K562 (cell line): ENCODE measurements at regions not wholly inside any gene's neighbourhood (a gene's known extent, or its start where the extent isn't known, plus 50 kb on each side); places are given as distances from the start of the nearest gene placed in this dataset.

ENCODE experiments used
- BCL6 ChIP-seq: fragments of 250-450 bp; sonication (Bioruptor Pico); IDR thresholded peaks from 2 replicates; pipeline ENCODE4 v1.4.0; 2020
- C11orf30 ChIP-seq: fragments of 450-650 bp; IDR thresholded peaks from 2 replicates; pipeline ENCODE4 v1.6.1; 2016; ENCODE audit warnings: low read depth, mild to moderate bottlenecking
- E2F3 ChIP-seq: fragments of 250-450 bp; sonication (Bioruptor Pico); IDR thresholded peaks from 2 replicates; pipeline ENCODE4 v1.4.0; 2020; ENCODE audit warnings: mild to moderate bottlenecking
- HNRNPUL1 ChIP-seq: fragments of 200-400 bp; formaldehyde crosslinking; IDR thresholded peaks from 2 replicates; pipeline ENCODE4 v1.6.1; 2017; ENCODE audit warnings: low read length
- RBM22 ChIP-seq: fragments of 200-400 bp; formaldehyde crosslinking; IDR thresholded peaks from 2 replicates; pipeline ENCODE4 v1.6.1; 2018; ENCODE audit warnings: low read length, low read depth; ENCODE audit not compliant: poor library complexity, severe bottlenecking
- TARDBP ChIP-seq: fragments of 450-650 bp; IDR thresholded peaks from 2 replicates; pipeline ENCODE4 v1.6.1; 2016
- TOE1 ChIP-seq, 2 experiments: fragments of 450-650 bp in 1 of 2; sonication (generic) in 1 of 2; formaldehyde crosslinking in 1 of 2; IDR thresholded peaks; 2 replicates each; pipeline versions ENCODE4 v1.7.1 to v1.8.0; 2016 to 2022; ENCODE audit warnings: borderline replicate concordance in 2 of 2, mild to moderate bottlenecking in 2 of 2, antibody characterized with exemption in 1 of 2, inconsistent platforms in 1 of 2, low read depth in 1 of 2, missing genetic modification reagents in 1 of 2, moderate library complexity in 1 of 2
- WHSC1 ChIP-seq: IDR thresholded peaks from one replicate; pipeline ENCODE4 v1.6.1; 2012; ENCODE audit warnings: low read length, control low read depth, inconsistent platforms
- ZKSCAN1 ChIP-seq: fragments of 150-350 bp; IDR thresholded peaks from 2 replicates; pipeline ENCODE4 v1.6.1; 2016; ENCODE audit warnings: low read depth, low read length
- TF ChIP-seq, protein P1 (sequence below): fragments of 250-450 bp; sonication (Bioruptor Pico); IDR thresholded peaks from 2 replicates; pipeline ENCODE4 v1.8.0; 2021; ENCODE audit warnings: borderline replicate concordance, mild to moderate bottlenecking, moderate library complexity; ENCODE audit not compliant: poor library complexity, severe bottlenecking
- TF ChIP-seq, protein P2 (sequence below): fragments of 450-650 bp; formaldehyde crosslinking; IDR thresholded peaks from 2 replicates; pipeline ENCODE4 v1.4.0; 2020; ENCODE audit warnings: mild to moderate bottlenecking
- TF ChIP-seq, protein P3 (sequence below): fragments of 450-650 bp; IDR thresholded peaks from 2 replicates; pipeline ENCODE4 v1.6.1; 2018; ENCODE audit not compliant: partially characterized antibody
- TF ChIP-seq, protein P4 (sequence below): sonication (generic); formaldehyde crosslinking; IDR thresholded peaks from 2 replicates; pipeline ENCODE4 v1.9.0; 2022; ENCODE audit warnings: mild to moderate bottlenecking, missing genetic modification reagents

DNA sequence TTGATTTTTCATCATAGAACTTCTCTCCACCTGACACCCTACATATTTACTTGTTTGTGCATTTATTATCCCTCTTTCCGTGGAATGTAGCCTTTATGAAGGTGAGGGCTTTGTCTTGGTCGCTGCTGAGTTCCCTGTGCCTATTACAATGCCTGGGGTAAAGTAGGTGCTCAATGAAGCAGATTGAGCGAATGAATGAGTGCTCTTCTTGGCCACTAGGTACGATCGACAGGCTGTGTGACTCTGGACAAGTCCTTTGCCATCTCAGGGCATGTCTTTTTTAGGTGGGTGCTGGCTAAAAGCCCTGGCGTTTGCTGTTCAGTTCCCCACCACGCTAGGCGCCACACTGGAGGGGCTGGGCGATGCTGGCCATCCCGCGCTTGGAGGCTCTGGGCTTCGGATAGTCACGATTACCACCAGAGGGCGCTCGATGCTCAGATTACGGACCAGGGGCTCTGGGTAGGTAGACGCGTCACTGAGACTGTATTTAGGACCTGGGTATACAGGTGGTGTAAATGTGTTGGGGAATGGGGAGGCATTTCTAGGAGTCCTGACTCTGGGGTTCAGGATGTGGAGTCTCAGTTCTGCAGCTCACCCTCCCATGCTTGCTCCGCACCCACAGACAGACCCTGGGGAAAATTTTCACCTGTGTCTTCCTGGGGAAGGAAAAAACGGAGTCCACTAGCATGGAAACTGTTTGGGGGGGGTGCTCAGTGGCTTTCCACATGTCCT, 71.0 kb upstream of the CSF3R start (continued):
- TF ChIP-seq, protein P1, sequence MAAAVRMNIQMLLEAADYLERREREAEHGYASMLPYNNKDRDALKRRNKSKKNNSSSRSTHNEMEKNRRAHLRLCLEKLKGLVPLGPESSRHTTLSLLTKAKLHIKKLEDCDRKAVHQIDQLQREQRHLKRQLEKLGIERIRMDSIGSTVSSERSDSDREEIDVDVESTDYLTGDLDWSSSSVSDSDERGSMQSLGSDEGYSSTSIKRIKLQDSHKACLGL (CRISPR knock-in tag) = no peak
- TF ChIP-seq, protein P2, sequence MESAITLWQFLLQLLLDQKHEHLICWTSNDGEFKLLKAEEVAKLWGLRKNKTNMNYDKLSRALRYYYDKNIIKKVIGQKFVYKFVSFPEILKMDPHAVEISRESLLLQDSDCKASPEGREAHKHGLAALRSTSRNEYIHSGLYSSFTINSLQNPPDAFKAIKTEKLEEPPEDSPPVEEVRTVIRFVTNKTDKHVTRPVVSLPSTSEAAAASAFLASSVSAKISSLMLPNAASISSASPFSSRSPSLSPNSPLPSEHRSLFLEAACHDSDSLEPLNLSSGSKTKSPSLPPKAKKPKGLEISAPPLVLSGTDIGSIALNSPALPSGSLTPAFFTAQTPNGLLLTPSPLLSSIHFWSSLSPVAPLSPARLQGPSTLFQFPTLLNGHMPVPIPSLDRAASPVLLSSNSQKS (CRISPR knock-in tag) = no peak
- TF ChIP-seq E2F3 = 0 out of 2 replicates have a peak, but pooled peaks have one; percentile 39
- no peak for TF ChIP-seq HNRNPUL1
- TF ChIP-seq TARDBP = 0 out of 2 replicates have a peak, but pooled peaks have one; percentile 36
- TF ChIP-seq WHSC1 = no peak
- no peak for TF ChIP-seq ZKSCAN1
- TF ChIP-seq, protein P3, sequence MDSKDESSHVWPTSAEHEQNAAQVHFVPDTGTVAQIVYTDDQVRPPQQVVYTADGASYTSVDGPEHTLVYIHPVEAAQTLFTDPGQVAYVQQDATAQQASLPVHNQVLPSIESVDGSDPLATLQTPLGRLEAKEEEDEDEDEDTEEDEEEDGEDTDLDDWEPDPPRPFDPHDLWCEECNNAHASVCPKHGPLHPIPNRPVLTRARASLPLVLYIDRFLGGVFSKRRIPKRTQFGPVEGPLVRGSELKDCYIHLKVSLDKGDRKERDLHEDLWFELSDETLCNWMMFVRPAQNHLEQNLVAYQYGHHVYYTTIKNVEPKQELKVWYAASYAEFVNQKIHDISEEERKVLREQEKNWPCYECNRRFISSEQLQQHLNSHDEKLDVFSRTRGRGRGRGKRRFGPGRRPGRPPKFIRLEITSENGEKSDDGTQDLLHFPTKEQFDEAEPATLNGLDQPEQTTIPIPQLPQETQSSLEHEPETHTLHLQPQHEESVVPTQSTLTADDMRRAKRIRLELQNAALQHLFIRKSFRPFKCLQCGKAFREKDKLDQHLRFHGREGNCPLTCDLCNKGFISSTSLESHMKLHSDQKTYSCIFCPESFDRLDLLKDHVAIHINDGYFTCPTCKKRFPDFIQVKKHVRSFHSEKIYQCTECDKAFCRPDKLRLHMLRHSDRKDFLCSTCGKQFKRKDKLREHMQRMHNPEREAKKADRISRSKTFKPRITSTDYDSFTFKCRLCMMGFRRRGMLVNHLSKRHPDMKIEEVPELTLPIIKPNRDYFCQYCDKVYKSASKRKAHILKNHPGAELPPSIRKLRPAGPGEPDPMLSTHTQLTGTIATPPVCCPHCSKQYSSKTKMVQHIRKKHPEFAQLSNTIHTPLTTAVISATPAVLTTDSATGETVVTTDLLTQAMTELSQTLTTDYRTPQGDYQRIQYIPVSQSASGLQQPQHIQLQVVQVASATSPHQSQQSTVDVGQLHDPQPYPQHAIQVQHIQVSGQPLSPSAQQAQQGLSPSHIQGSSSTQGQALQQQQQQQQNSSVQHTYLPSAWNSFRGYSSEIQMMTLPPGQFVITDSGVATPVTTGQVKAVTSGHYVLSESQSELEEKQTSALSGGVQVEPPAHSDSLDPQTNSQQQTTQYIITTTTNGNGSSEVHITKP = no peak
- TF ChIP-seq TOE1 (IDR thresholded peaks at IDR 0.05; ENCODE audit: borderline replicate concordance) = no peak
- TF ChIP-seq TOE1 (CRISPR knock-in tag; IDR thresholded peaks at IDR 0.05; ENCODE audit: borderline replicate concordance, low read depth) = no peak
- TF ChIP-seq, protein P4, sequence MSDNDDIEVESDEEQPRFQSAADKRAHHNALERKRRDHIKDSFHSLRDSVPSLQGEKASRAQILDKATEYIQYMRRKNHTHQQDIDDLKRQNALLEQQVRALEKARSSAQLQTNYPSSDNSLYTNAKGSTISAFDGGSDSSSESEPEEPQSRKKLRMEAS = no peak
- TF ChIP-seq C11orf30 = no peak
- no peak for TF ChIP-seq RBM22
- TF ChIP-seq BCL6 (CRISPR knock-in tag) = no peak
